Lung (tissue), 11 donors: ENCODE measurements at regions not wholly inside any gene's neighbourhood (a gene's known extent, or its start where the extent isn't known, plus 50 kb on each side); places are given as distances from the start of the nearest gene placed in this dataset.
"Not testable (repeated sequence)": the region's sequence is repeated elsewhere in the genome, so short reads cannot be mapped to it uniquely, and the experiment has no call there.

ENCODE experiments used
- ATAC-seq: fragments of 200-7000 bp; cut with Tn5 transposase; one replicate; pipeline ENCODE4 v1.9.1; 2020; ENCODE audit warnings: moderate number of reproducible peaks; ENCODE audit not compliant: insufficient read depth, low FRiP score
- DNase-seq, 3 donors: peaks; one replicate each; pipeline ENCODE4 v3.0.0-alpha.2; 2013 to 2017
- H3K27ac ChIP-seq, 2 donors: one replicate each; pipeline ENCODE4 v1.5.1; 2013; ENCODE audit warnings: mild to moderate bottlenecking in 2 of 2, moderate library complexity in 2 of 2, control low read depth in 1 of 2, inconsistent platforms in 1 of 2, low read depth in 1 of 2, low read length in 1 of 2
- H3K27me3 ChIP-seq, 3 donors: one replicate each; pipeline ENCODE4 v1.5.1; 2013; ENCODE audit warnings: low read length in 2 of 3; ENCODE audit not compliant: control insufficient read depth in 3 of 3, insufficient read depth in 3 of 3
- H3K36me3 ChIP-seq, 4 donors: one replicate each; pipeline ENCODE4 v1.5.1; 2013; ENCODE audit warnings: low read length in 4 of 4, mild to moderate bottlenecking in 1 of 4, moderate library complexity in 1 of 4; ENCODE audit not compliant: control insufficient read depth in 4 of 4, insufficient read depth in 4 of 4
- H3K4me1 ChIP-seq, 5 donors: one replicate each; pipeline ENCODE4 v1.5.1; 2013; ENCODE audit warnings: low read length in 5 of 5, mild to moderate bottlenecking in 2 of 5, moderate library complexity in 1 of 5; ENCODE audit not compliant: control insufficient read depth in 5 of 5, insufficient read depth in 5 of 5
- H3K4me3 ChIP-seq: one replicate; pipeline ENCODE4 v1.5.1; 2013; ENCODE audit warnings: mild to moderate bottlenecking, control low read depth, moderate library complexity
- H3K9ac ChIP-seq, 2 donors: one replicate each; pipeline ENCODE4 v1.5.1; 2013; ENCODE audit warnings: low read length in 2 of 2, control low read depth in 1 of 2; ENCODE audit not compliant: insufficient read depth in 1 of 2
- H3K9me3 ChIP-seq, 4 donors: one replicate each; pipeline ENCODE4 v1.5.1; 2013; ENCODE audit warnings: low read length in 3 of 4, mild to moderate bottlenecking in 1 of 4, moderate library complexity in 1 of 4; ENCODE audit not compliant: control insufficient read depth in 4 of 4, insufficient read depth in 3 of 4
- CTCF ChIP-seq: IDR thresholded peaks from 2 replicates; pipeline ENCODE4 v1.5.1; 2012; ENCODE audit warnings: mild to moderate bottlenecking; ENCODE audit errors: control extremely low read depth, extremely low read depth
- WGBS, 2 donors: extraction: QIAGEN DNeasy Blood & Tissue Kit; methylation state at CpG; one replicate each; pipeline ENCODE4 v1.1.7; 2013; 5-methylcytosine and 5-hydroxymethylcytosine counted together
- donor health status: control.
- donor health status: control.
- donor health status: Bipolar disorder and iron deficiency.
- donor health status: healthy.
- donor health status: DM: yes; HTN: yes; CAD: no.

- no peak overlapping the region for H3K9ac ChIP-seq
- no peak for DNase-seq
Observed at GRCh38 chr14:40009771-40010170, 577.5 kb upstream of the FBXO33 start.

GRCh38 chr14:40008345-40008744, 576.1 kb upstream of the FBXO33 start:
- H3K27ac ChIP-seq, H3K36me3 ChIP-seq, ATAC-seq, DNase-seq, H3K9ac ChIP-seq, H3K4me3 ChIP-seq, H3K27me3 ChIP-seq, H3K9me3 ChIP-seq, H3K4me1 ChIP-seq: not testable (repeated sequence)
- 95 to 97% methylated on average over 2 of the region's 2 CpGs for WGBS, 2 donors

More at GRCh38 chr14:40009771-40010170, 577.5 kb upstream of the FBXO33 start:
- no peak for ATAC-seq
- H3K4me3 ChIP-seq: no peak overlapping the region
- H3K36me3 ChIP-seq: no peaks in the 10 kb centered on the region
- no peak for TF ChIP-seq CTCF
- H3K27ac ChIP-seq: no peak overlapping the region
- WGBS, 2 donors: 91 to 97% methylated on average over 4 of the region's 4 CpGs
- H3K4me1 ChIP-seq: peaks cover 0 to 1% (median 0%) of the 10 kb centered on the region in 5 donors
- no peaks in the 10 kb centered on the region for H3K27me3 ChIP-seq
- no peaks in the 10 kb centered on the region for H3K9me3 ChIP-seq

- no peak for ATAC-seq
Observed at GRCh38 chr14:40004871-40005500, 572.8 kb upstream of the FBXO33 start.

GRCh38 chr14:40003773-40004172, 571.5 kb upstream of the FBXO33 start:
- Histone ChIP-seq H3K4me3 (no peak overlapping the region), H3K9ac (no peak overlapping the region), H3K36me3 (no peaks in the 10 kb centered on the region), H3K4me1 (peaks cover 0 to 2% (median 0%) of the 10 kb centered on the region in 5 donors), H3K9me3 (no peaks in the 10 kb centered on the region), H3K27ac (no peak overlapping the region), H3K27me3 (no peaks in the 10 kb centered on the region)
- WGBS, 2 donors: 46 to 71% methylated on average over 5 of the region's 5 CpGs
- no peak for TF ChIP-seq CTCF
- DNase-seq (peak; percentile 29 to 66 (median 42)), ATAC-seq (peak; percentile 86)

More at GRCh38 chr14:40004871-40005500, 572.8 kb upstream of the FBXO33 start:
- no peak overlapping the region for H3K9ac ChIP-seq
- 72 to 82% methylated on average over 3 of the region's 3 CpGs for WGBS, 2 donors
- H3K27ac ChIP-seq: no peak overlapping the region
- TF ChIP-seq CTCF: no peak
- no peaks in the 10 kb centered on the region for H3K27me3 ChIP-seq
- H3K36me3 ChIP-seq: no peaks in the 10 kb centered on the region
- H3K9me3 ChIP-seq: no peaks in the 10 kb centered on the region
- DNase-seq: no peak
- H3K4me3 ChIP-seq: no peak overlapping the region
- peaks cover 0 to 2% (median 0%) of the 10 kb centered on the region in 5 donors for H3K4me1 ChIP-seq
